GM12872 (cell line): ENCODE measurements at regions not wholly inside any gene's neighbourhood (a gene's known extent, or its start where the extent isn't known, plus 50 kb on each side); places are given as distances from the start of the nearest gene placed in this dataset.

Source experiments
- CTCF ChIP-seq: IDR thresholded peaks from 3 replicates; pipeline ENCODE4 v1.5.1; 2011; ENCODE audit warnings: low read depth, mild to moderate bottlenecking, low read length, moderate library complexity; ENCODE audit not compliant: insufficient read depth

- TF ChIP-seq CTCF, result no peak
These were observed 177.1 kb upstream of the HAAO start for GRCh38 chr2:42969231-42970150.

GRCh38 chr2:42967959-42968674 lies 175.7 kb upstream of the HAAO start:
- no peak for TF ChIP-seq CTCF

GRCh38 chr2:42965910-42966309 lies 173.5 kb upstream of the HAAO start:
- no peak for TF ChIP-seq CTCF

- no peak for TF ChIP-seq CTCF
These were observed 172.8 kb upstream of the HAAO start for GRCh38 chr2:42965196-42965595.

- TF ChIP-seq CTCF, result no peak
These were observed 172.2 kb upstream of the HAAO start for GRCh38 chr2:42964439-42965083.

- TF ChIP-seq CTCF, result no peak
These were observed 171.2 kb upstream of the HAAO start for GRCh38 chr2:42963452-42964068.

GRCh38 chr2:42962508-42962953 lies 170.1 kb upstream of the HAAO start:
- TF ChIP-seq CTCF, result no peak
